Keratinocyte (primary cell): ENCODE measurements at regions not wholly inside any gene's neighbourhood (a gene's known extent, or its start where the extent isn't known, plus 50 kb on each side); places are given as distances from the start of the nearest gene placed in this dataset.

Experiments used
- DNase-seq: peaks from one replicate; pipeline ENCODE4 v3.0.0-alpha.2; 2011; ENCODE audit warnings: low read depth, missing footprints, low spot score
- FAIRE-seq: peaks from 2 replicates; lab custom pipeline; 2011; peaks lifted over from hg19 to GRCh38; lab: Jason Lieb, UNC
- H2AFZ ChIP-seq: 2 replicates; pipeline ENCODE4 v1.6.0; 2012; ENCODE audit warnings: low read length, control low read depth, inconsistent platforms; ENCODE audit not compliant: control insufficient read depth
- H3K27ac ChIP-seq: 2 replicates; pipeline ENCODE4 v1.5.1; 2011; ENCODE audit warnings: low read length; ENCODE audit not compliant: control insufficient read depth, insufficient read depth
- H3K27me3 ChIP-seq: 3 replicates; pipeline ENCODE4 v1.6.0; 2011; ENCODE audit warnings: low read length; ENCODE audit not compliant: control insufficient read depth, insufficient read depth; ENCODE audit errors: extremely low read depth
- H3K36me3 ChIP-seq, 2 experiments: 2 replicates in 1 of 2; 3 replicates in 1 of 2; pipeline ENCODE4 v1.5.1; 2011; ENCODE audit warnings: low read length in 2 of 2, mild to moderate bottlenecking in 1 of 2; ENCODE audit not compliant: control insufficient read depth in 2 of 2, insufficient read depth in 2 of 2; ENCODE audit errors: extremely low read depth in 1 of 2
- H3K4me1 ChIP-seq: 3 replicates; pipeline ENCODE4 v1.5.1; 2011; ENCODE audit warnings: low read length; ENCODE audit not compliant: control insufficient read depth, insufficient read depth; ENCODE audit errors: extremely low read depth
- H3K4me2 ChIP-seq: 3 replicates; pipeline ENCODE4 v1.6.0; 2011; ENCODE audit warnings: low read depth, low read length; ENCODE audit not compliant: control insufficient read depth, insufficient read depth; ENCODE audit errors: extremely low read depth
- H3K4me3 ChIP-seq, 3 experiments: fragments of 200-600 bp in 1 of 3; sonication (generic) in 1 of 3; 2 replicates in 2 of 3; 3 replicates in 1 of 3; pipeline ENCODE4 v1.5.1; 2011 to 2016; ENCODE audit warnings: low read length in 3 of 3, mild to moderate bottlenecking in 3 of 3, control low read depth in 2 of 3, inconsistent platforms in 1 of 3, low read depth in 1 of 3, mixed read lengths in 1 of 3, mixed run types in 1 of 3, moderate library complexity in 1 of 3; ENCODE audit not compliant: control insufficient read depth in 2 of 3, insufficient read depth in 2 of 3; ENCODE audit errors: extremely low read depth in 1 of 3
- H3K79me2 ChIP-seq: 2 replicates; pipeline ENCODE4 v1.6.0; 2012; ENCODE audit warnings: low read length; ENCODE audit not compliant: control insufficient read depth, insufficient read depth
- H3K9ac ChIP-seq: 3 replicates; pipeline ENCODE4 v1.6.0; 2011; ENCODE audit warnings: low read length; ENCODE audit not compliant: control insufficient read depth, insufficient read depth; ENCODE audit errors: extremely low read depth
- H3K9me1 ChIP-seq: 3 replicates; pipeline ENCODE4 v1.6.0; 2011; ENCODE audit warnings: low read length; ENCODE audit not compliant: control insufficient read depth, insufficient read depth; ENCODE audit errors: extremely low read depth
- H3K9me3 ChIP-seq: 2 replicates; pipeline ENCODE4 v1.5.1; 2012; ENCODE audit warnings: low read depth, low read length; ENCODE audit not compliant: control insufficient read depth
- H4K20me1 ChIP-seq: 3 replicates; pipeline ENCODE4 v1.6.0; 2011; ENCODE audit warnings: low read length; ENCODE audit not compliant: control insufficient read depth, insufficient read depth; ENCODE audit errors: extremely low read depth
- EZH2 ChIP-seq: IDR thresholded peaks from one replicate; pipeline ENCODE4 v1.6.1; 2012; ENCODE audit warnings: inconsistent platforms, mild to moderate bottlenecking, low read length, moderate library complexity
- dilution Hi-C: fragments of 300-500 bp; cut with MboI; formaldehyde crosslinking; loops from one replicate; pipeline ENCODE4 v1.7.0; 2020; ENCODE audit warnings: low sequenced_read_pairs; ENCODE audit not compliant: extremely low pct_ligation_motif_present
- TF ChIP-seq, protein P1 (sequence below), 3 experiments: IDR thresholded peaks in 1 of 3; conservative IDR thresholded peaks in 1 of 3; optimal IDR thresholded peaks in 1 of 3; 2 replicates in 2 of 3; 3 replicates in 1 of 3; pipeline versions ENCODE3 to v1.5.1; 2011; ENCODE audit warnings: low read length in 3 of 3, mild to moderate bottlenecking in 3 of 3, moderate library complexity in 2 of 3, control low read depth in 1 of 3, inconsistent platforms in 1 of 3; ENCODE audit not compliant: insufficient read depth in 2 of 3; ENCODE audit errors: extremely low read depth in 1 of 3

DNA sequence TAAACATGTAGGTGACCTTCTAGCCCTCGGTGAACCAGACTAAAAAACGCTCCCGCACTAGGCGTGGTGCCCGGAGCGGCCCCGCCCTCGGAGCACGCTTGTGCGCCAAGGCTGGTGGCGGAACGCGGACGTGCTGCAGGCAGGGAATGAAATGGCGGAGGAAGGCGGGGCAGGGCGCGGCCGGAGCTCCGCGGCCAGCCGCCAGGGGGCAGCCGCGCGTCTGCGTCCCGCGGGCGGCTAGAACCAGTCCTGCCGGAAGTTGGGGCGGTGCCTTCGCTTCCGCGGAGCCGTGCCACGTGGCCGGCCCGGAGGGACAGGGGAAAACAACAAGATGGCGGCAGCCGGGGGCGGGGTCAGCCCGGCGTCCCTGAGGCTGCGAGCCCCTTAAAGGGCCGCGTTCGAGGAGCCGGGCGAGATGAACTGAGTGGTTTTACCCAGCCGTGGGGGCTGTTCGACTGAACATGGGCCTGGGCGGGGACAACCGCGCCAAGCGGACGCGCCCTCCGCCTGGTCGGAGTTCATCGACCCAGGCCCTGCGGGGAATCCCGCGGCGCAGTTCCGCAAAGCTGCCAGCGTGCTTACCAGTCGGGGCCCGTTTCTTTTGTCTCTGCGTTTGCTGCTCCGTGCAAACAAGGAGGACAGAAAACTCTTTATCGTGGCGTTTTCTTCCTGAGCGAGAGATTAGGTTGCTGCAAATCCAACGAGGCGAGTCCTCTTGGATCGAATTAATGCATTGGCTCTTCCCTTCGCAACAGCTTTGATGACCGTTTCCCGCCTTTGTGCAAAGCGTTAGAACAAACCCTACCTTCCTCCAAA lies 90.9 kb upstream of the CHD2 start:
- H3K4me2 ChIP-seq, result peak overlapping the region; percentile 100
- H3K79me2 ChIP-seq, result peaks cover 2% of the 10 kb centered on the region
- H3K9me1 ChIP-seq, result no peaks in the 10 kb centered on the region
- FAIRE-seq (no peak), DNase-seq (no peak)
- peak overlapping the region; percentile 36 to 84 (median 81) for H3K4me3 ChIP-seq
- no peaks in the 10 kb centered on the region for H3K27me3 ChIP-seq
- TF ChIP-seq, protein P1, sequence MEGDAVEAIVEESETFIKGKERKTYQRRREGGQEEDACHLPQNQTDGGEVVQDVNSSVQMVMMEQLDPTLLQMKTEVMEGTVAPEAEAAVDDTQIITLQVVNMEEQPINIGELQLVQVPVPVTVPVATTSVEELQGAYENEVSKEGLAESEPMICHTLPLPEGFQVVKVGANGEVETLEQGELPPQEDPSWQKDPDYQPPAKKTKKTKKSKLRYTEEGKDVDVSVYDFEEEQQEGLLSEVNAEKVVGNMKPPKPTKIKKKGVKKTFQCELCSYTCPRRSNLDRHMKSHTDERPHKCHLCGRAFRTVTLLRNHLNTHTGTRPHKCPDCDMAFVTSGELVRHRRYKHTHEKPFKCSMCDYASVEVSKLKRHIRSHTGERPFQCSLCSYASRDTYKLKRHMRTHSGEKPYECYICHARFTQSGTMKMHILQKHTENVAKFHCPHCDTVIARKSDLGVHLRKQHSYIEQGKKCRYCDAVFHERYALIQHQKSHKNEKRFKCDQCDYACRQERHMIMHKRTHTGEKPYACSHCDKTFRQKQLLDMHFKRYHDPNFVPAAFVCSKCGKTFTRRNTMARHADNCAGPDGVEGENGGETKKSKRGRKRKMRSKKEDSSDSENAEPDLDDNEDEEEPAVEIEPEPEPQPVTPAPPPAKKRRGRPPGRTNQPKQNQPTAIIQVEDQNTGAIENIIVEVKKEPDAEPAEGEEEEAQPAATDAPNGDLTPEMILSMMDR (optimal IDR thresholded peaks at IDR 0.05 in 1 of 3, IDR thresholded peaks at IDR 0.05 in 1 of 3, conservative IDR thresholded peaks at IDR 0.05 in 1 of 3; ENCODE audit: extremely low read depth in 1 of 3, insufficient read depth in 2 of 3, low read length in 3 of 3), result peak; percentile 75 to 96 (median 80)
- no peak for TF ChIP-seq EZH2
- H2AFZ ChIP-seq, result peak overlapping the region; percentile 76
- peak overlapping the region; percentile 97 for H3K9ac ChIP-seq
- H3K9me3 ChIP-seq, result no peaks in the 10 kb centered on the region
- H4K20me1 ChIP-seq, result no peaks in the 10 kb centered on the region
- H3K4me1 ChIP-seq, result peaks cover 36% of the 10 kb centered on the region
- dilution Hi-C loops, result loop anchor here (25.0 kb wide), 1 partner anchor 103 kb away; the partner anchor contains the start of gene CHD2
- H3K36me3 ChIP-seq, result no peaks in the 10 kb centered on the region
- peak overlapping the region; percentile 99 for H3K27ac ChIP-seq

DNA sequence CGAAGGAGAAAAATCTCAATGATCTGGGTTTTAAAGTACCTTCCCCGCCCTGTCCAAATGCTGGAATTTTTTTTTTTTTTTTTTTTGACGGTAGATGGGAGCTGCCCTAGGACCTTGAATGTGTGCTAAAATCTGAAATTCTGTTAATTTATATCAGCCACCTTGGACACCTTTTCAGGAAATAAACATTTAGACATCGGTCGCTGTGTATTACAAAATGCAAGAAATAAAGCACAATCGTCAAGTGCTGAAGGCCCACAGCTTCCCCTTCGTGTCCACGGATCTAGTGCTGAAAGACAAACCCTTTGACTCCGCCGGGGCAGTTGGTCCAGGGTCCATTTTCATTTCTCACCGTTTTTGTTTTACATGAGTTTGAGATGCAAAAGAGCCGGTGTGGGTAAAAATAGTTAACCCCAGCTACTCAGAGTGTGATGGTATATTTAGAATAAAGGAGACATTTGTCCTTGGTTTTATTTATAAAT lies 90.2 kb upstream of the CHD2 start:
- H3K9me3 ChIP-seq, result no peaks in the 10 kb centered on the region
- no peaks in the 10 kb centered on the region for H3K9me1 ChIP-seq
- TF ChIP-seq, protein P1 (optimal IDR thresholded peaks at IDR 0.05 in 1 of 3, IDR thresholded peaks at IDR 0.05 in 1 of 3, conservative IDR thresholded peaks at IDR 0.05 in 1 of 3; ENCODE audit: extremely low read depth in 1 of 3, insufficient read depth in 2 of 3, low read length in 3 of 3), result no peak
- TF ChIP-seq EZH2, result no peak
- DNase-seq (no peak), FAIRE-seq (no peak)
- H2AFZ ChIP-seq, result peak overlapping the region; percentile 76
- no peaks in the 10 kb centered on the region for H3K36me3 ChIP-seq
- H3K9ac ChIP-seq, result peak overlapping the region; percentile 97
- peak overlapping the region; percentile 36 to 84 (median 81) for H3K4me3 ChIP-seq
- H3K79me2 ChIP-seq, result peaks cover 2% of the 10 kb centered on the region
- H3K27me3 ChIP-seq, result no peaks in the 10 kb centered on the region
- dilution Hi-C loops, result loop anchor here (25.0 kb wide), 1 partner anchor 102 kb away; the partner anchor contains the start of gene CHD2
- peaks cover 31% of the 10 kb centered on the region for H3K4me1 ChIP-seq
- no peaks in the 10 kb centered on the region for H4K20me1 ChIP-seq
- peak overlapping the region; percentile 99 for H3K27ac ChIP-seq
- H3K4me2 ChIP-seq, result peak overlapping the region; percentile 100
